ENCODE measurements at regions not wholly inside any gene's neighbourhood (a gene's known extent, or its start where the extent isn't known, plus 50 kb on each side); places are given as distances from the start of the nearest gene placed in this dataset.

DNA sequence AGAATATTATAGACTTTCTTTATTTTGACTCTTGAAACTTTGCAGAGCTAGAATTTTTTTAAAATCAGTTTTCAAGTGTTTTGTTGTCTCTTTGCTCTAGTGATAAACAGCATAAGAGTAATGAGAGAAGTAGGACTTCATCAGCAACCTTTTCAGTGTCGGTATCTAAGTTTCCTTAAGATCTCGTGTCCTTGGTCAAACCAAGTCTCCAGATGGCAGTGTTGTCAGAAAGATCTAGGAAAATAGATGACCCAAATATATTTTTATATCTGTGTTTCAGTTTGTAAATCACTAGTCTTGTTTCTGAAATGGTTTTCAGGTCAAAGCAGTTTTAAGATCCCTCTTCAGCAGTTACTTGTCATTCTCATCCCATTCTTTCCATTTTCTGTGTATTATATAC is 438.3 kb downstream of the RAPGEF2 start:
- no peak for DNase-seq
- Mint-ChIP-seq H3K4me3 (no peak overlapping the region), H3K9me3 (no peaks in the 10 kb centered on the region), H3K36me3 (ENCODE audit: low read depth) (no peaks in the 10 kb centered on the region), H3K4me1 (ENCODE audit: low read depth) (no peaks in the 10 kb centered on the region), H3K27me3 (ENCODE audit: insufficient read depth) (peaks cover 1% of the 10 kb centered on the region), H3K27ac (no peak overlapping the region)
- TF ChIP-seq, protein P1, sequence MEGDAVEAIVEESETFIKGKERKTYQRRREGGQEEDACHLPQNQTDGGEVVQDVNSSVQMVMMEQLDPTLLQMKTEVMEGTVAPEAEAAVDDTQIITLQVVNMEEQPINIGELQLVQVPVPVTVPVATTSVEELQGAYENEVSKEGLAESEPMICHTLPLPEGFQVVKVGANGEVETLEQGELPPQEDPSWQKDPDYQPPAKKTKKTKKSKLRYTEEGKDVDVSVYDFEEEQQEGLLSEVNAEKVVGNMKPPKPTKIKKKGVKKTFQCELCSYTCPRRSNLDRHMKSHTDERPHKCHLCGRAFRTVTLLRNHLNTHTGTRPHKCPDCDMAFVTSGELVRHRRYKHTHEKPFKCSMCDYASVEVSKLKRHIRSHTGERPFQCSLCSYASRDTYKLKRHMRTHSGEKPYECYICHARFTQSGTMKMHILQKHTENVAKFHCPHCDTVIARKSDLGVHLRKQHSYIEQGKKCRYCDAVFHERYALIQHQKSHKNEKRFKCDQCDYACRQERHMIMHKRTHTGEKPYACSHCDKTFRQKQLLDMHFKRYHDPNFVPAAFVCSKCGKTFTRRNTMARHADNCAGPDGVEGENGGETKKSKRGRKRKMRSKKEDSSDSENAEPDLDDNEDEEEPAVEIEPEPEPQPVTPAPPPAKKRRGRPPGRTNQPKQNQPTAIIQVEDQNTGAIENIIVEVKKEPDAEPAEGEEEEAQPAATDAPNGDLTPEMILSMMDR (IDR thresholded peaks at IDR 0.05): no peak

DNA sequence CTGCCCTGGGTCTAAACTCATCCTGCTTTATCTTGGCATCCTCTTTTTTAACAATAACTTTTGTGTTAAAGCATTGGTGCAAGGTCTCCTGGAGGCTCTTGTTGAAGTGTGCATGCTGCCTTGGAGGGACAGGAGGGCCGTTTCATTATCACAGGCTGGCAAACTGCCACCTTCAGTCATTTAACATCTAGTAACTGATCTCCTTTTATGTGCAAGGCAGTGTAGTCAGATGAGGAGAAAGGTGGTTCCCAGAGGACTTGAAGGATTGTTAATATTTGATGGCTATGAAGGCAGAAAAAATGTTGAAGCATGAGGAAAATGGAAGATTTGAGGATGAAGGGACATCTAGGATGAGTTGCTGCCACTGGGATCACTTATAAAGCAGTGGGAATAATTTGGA is 439.4 kb downstream of the RAPGEF2 start:
- Mint-ChIP-seq H3K4me1 (ENCODE audit: low read depth) (no peaks in the 10 kb centered on the region), H3K4me3 (no peak overlapping the region), H3K27ac (no peak overlapping the region), H3K36me3 (ENCODE audit: low read depth) (no peaks in the 10 kb centered on the region), H3K27me3 (ENCODE audit: insufficient read depth) (peaks cover 1% of the 10 kb centered on the region), H3K9me3 (no peaks in the 10 kb centered on the region)
- TF ChIP-seq, protein P1 (IDR thresholded peaks at IDR 0.05): no peak
- DNase-seq: no peak

DNA sequence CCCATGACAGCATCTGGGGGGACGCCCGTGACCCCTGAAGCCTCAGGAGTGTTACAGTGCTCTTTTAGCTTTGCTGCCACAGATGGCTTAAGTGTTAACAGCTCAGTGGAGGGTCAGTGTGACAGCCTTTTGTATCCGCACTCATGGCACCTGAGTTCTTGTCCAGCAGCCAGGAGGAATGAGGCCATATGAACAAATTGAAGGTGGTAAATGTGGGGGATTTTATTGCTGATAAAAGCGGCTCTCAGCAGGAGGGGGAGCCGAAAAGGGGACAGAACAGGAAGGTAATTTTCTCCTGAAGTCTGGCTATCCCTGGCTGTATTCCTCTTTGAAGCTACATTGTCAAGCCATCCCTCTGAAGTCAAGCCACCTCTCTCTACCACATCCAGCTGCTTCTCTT is 441.0 kb downstream of the RAPGEF2 start:
- peaks cover 1% of the 10 kb centered on the region for H3K27me3 Mint-ChIP-seq (ENCODE audit: insufficient read depth)
- no peaks in the 10 kb centered on the region for H3K9me3 Mint-ChIP-seq
- no peaks in the 10 kb centered on the region for H3K36me3 Mint-ChIP-seq (ENCODE audit: low read depth)
- H3K4me1 Mint-ChIP-seq (ENCODE audit: low read depth): no peaks in the 10 kb centered on the region
- DNase-seq: no peak
- H3K4me3 Mint-ChIP-seq: no peak overlapping the region
- H3K27ac Mint-ChIP-seq: no peak overlapping the region
- TF ChIP-seq, protein P1 (IDR thresholded peaks at IDR 0.05): no peak

DNA sequence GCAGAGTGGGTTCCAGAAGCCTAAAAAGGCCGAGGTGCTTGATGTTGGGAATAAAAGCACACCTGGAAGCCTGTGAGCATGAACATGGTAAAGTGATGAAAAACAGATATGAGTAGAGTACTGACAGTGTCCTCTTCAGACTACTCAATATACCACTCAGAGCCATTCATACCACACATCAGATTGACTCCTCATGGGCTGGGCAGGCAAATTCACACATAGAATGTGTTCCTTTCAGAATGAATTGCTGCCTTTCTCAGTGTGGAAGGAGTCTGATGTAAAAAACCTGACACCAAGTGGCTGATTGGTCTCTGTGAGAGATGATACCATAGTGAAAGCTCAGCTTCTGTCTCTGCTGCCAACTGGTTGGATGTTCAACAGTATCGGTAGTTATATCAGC is 442.7 kb downstream of the RAPGEF2 start:
- Mint-ChIP-seq H3K4me1 (ENCODE audit: low read depth) (no peaks in the 10 kb centered on the region), H3K36me3 (ENCODE audit: low read depth) (no peaks in the 10 kb centered on the region), H3K27ac (no peak overlapping the region), H3K27me3 (ENCODE audit: insufficient read depth) (peaks cover 1% of the 10 kb centered on the region), H3K9me3 (no peaks in the 10 kb centered on the region), H3K4me3 (no peak overlapping the region)
- DNase-seq: no peak
- TF ChIP-seq, protein P1 (IDR thresholded peaks at IDR 0.05): no peak

DNA sequence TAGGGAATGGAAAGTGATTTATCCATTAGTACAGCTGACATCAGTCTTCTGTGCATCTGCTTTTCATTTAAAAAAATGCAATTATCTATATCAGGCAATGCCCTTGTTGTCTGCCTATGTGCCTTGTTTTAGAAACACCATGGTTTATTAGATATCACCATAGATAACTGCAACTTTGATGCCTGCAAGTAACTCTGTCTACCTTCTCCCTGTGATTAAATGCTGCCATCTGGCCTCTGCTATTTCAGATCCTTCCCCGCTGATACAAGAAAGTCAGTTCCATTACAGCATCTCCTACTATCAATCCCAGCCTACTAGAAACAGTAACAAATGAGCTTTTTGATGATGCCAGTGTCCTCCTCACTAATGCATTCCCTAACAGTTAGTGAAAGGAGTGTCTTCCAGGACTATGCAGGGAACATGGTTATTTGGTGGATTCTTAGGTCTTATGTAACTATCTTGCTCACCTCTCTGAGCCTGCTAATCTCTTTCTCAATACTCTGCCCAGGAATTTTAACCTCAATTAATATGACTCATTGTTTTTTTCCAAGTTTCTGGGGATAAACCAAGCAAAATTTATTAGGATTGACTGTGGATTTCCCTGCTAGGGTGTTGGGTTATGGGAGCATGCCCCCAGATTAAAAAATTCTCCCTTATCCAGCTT is 444.9 kb downstream of the RAPGEF2 start:
- Mint-ChIP-seq H3K27ac (no peak overlapping the region), H3K4me3 (no peak overlapping the region), H3K36me3 (ENCODE audit: low read depth) (no peaks in the 10 kb centered on the region), H3K9me3 (no peaks in the 10 kb centered on the region), H3K4me1 (ENCODE audit: low read depth) (no peaks in the 10 kb centered on the region), H3K27me3 (ENCODE audit: insufficient read depth) (peaks cover 1% of the 10 kb centered on the region; the same call in 1 of the 2 replicates)
- TF ChIP-seq, protein P1 (IDR thresholded peaks at IDR 0.05): no peak
- DNase-seq: no peak
